ENCODE measurements at regions not wholly inside any gene's neighbourhood (a gene's known extent, or its start where the extent isn't known, plus 50 kb on each side); places are given as distances from the start of the nearest gene placed in this dataset.

DNA sequence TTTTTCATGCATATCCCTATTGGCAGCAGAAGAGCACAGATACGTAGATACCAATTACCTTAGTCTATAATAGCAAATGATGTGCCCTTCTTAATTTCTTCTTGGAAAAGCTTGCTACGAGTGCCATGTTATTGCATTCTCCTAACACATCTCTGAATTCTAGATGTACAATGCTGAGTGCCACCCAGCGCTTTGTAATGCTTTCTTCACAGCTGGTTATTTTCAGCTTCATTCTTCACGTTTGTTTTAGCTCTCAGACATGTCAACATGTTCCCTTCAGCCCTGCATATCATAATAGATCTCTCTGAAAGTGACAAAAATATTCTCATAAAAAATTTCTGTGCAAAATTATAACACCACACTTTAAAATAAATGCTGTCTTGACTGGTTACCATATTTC lies 981.2 kb downstream of the TTLL7 start:
- TF ChIP-seq, protein P1, sequence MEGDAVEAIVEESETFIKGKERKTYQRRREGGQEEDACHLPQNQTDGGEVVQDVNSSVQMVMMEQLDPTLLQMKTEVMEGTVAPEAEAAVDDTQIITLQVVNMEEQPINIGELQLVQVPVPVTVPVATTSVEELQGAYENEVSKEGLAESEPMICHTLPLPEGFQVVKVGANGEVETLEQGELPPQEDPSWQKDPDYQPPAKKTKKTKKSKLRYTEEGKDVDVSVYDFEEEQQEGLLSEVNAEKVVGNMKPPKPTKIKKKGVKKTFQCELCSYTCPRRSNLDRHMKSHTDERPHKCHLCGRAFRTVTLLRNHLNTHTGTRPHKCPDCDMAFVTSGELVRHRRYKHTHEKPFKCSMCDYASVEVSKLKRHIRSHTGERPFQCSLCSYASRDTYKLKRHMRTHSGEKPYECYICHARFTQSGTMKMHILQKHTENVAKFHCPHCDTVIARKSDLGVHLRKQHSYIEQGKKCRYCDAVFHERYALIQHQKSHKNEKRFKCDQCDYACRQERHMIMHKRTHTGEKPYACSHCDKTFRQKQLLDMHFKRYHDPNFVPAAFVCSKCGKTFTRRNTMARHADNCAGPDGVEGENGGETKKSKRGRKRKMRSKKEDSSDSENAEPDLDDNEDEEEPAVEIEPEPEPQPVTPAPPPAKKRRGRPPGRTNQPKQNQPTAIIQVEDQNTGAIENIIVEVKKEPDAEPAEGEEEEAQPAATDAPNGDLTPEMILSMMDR (IDR thresholded peaks at IDR 0.05), result no peak
- TF ChIP-seq POLR2A (IDR thresholded peaks at IDR 0.05) (no peak), EP300 (IDR thresholded peaks at IDR 0.05) (no peak)
